NB4 (cell line): ENCODE measurements at regions not wholly inside any gene's neighbourhood (a gene's known extent, or its start where the extent isn't known, plus 50 kb on each side); places are given as distances from the start of the nearest gene placed in this dataset.

ENCODE experiments used
- MYC ChIP-seq: IDR thresholded peaks from 2 replicates; pipeline ENCODE4 v1.6.1; 2011; ENCODE audit warnings: low read depth, low read length
- POLR2A ChIP-seq: IDR thresholded peaks from 2 replicates; pipeline ENCODE4 v1.6.1; 2011; ENCODE audit warnings: mild to moderate bottlenecking; ENCODE audit not compliant: insufficient read length; ENCODE audit errors: extremely low read depth
- TF ChIP-seq, protein P1 (sequence below): IDR thresholded peaks from one replicate; pipeline ENCODE4 v1.5.1; 2012; ENCODE audit warnings: low read depth, low read length
- TF ChIP-seq, protein P2 (sequence below): IDR thresholded peaks from 2 replicates; pipeline ENCODE4 v1.6.1; 2011; ENCODE audit warnings: low read depth, low read length

DNA sequence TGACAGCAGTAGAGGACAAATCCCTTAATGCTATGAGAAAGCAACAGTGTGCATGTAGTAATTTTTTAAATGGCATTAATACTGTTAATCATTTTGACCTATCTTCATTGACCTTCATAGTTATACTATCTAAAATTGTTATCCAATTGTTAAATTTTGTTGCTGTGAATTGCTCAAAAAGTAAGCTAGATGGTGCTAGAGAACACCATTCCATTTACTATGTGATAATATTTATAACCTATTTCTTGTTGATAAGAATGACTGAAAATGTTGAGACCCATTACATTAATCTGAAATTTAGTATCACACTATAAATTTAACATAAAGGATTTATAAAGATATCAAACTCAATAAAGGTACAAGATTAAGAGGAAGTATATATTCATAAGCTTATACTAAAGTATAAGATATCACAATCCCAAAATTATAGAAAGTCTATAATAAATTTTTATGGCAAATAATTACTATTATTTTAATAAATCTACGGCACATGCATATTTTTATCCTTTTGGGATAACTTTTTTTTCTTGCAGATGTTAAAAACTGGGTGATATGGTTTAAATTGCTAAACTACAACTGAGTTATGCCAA, 1573.3 kb downstream of the PCDH9 start:
- TF ChIP-seq, protein P1, sequence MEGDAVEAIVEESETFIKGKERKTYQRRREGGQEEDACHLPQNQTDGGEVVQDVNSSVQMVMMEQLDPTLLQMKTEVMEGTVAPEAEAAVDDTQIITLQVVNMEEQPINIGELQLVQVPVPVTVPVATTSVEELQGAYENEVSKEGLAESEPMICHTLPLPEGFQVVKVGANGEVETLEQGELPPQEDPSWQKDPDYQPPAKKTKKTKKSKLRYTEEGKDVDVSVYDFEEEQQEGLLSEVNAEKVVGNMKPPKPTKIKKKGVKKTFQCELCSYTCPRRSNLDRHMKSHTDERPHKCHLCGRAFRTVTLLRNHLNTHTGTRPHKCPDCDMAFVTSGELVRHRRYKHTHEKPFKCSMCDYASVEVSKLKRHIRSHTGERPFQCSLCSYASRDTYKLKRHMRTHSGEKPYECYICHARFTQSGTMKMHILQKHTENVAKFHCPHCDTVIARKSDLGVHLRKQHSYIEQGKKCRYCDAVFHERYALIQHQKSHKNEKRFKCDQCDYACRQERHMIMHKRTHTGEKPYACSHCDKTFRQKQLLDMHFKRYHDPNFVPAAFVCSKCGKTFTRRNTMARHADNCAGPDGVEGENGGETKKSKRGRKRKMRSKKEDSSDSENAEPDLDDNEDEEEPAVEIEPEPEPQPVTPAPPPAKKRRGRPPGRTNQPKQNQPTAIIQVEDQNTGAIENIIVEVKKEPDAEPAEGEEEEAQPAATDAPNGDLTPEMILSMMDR, result peak; percentile 16
- TF ChIP-seq POLR2A, result no peak
- no peak for TF ChIP-seq MYC
- TF ChIP-seq, protein P2, sequence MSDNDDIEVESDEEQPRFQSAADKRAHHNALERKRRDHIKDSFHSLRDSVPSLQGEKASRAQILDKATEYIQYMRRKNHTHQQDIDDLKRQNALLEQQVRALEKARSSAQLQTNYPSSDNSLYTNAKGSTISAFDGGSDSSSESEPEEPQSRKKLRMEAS, result no peak
